ENCODE measurements at regions not wholly inside any gene's neighbourhood (a gene's known extent, or its start where the extent isn't known, plus 50 kb on each side); places are given as distances from the start of the nearest gene placed in this dataset.

DNA sequence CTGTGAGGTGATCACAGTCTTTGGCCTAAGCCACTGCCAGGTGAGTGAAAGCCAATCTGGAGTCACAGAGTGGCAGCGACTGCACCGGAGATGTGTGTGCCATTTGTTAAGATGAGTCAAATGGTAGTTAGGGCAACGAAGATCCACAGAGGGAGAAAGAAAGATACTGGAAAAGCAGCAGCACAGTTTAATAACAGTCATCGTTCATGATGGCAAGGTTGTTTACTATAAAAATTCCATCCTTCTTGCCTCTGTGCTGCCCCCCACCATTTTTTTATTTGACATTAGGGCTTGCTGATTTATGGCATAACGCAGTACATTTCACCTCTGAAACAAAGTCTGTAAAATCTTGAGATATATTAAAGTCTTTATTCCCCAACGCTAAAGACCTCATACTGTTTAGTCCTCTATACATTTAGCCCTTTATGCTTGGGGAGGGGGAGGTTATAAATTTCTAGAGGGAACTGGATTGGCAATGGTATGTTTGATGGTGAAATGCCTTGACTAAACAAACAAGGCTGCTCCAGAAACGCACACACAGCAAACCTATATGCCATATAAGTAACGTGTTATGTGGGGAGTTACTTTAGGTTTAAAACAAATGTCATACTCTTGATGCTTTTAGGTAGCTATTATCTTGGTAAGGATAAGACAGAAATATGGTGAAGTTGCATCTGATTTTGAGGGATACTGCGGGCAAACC lies 55.8 kb upstream of the ABL1 start:
- H3K4me3 ChIP-seq = no peak overlapping the region
- DNase-seq (no peak), ATAC-seq (no peak)
- TF ChIP-seq, protein P1, sequence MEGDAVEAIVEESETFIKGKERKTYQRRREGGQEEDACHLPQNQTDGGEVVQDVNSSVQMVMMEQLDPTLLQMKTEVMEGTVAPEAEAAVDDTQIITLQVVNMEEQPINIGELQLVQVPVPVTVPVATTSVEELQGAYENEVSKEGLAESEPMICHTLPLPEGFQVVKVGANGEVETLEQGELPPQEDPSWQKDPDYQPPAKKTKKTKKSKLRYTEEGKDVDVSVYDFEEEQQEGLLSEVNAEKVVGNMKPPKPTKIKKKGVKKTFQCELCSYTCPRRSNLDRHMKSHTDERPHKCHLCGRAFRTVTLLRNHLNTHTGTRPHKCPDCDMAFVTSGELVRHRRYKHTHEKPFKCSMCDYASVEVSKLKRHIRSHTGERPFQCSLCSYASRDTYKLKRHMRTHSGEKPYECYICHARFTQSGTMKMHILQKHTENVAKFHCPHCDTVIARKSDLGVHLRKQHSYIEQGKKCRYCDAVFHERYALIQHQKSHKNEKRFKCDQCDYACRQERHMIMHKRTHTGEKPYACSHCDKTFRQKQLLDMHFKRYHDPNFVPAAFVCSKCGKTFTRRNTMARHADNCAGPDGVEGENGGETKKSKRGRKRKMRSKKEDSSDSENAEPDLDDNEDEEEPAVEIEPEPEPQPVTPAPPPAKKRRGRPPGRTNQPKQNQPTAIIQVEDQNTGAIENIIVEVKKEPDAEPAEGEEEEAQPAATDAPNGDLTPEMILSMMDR (IDR thresholded peaks at IDR 0.05) = no peak
- no peaks in the 10 kb centered on the region for H3K36me3 ChIP-seq
- no peaks in the 10 kb centered on the region for H3K9me3 ChIP-seq
- no peaks in the 10 kb centered on the region for H3K27me3 ChIP-seq (ENCODE audit: low read depth)
- intact Hi-C loops (cut with DNase I) = no loop called here
- H3K27ac ChIP-seq = peak overlapping the region; percentile 80
- peaks cover 25% of the 10 kb centered on the region for H3K4me1 ChIP-seq

DNA sequence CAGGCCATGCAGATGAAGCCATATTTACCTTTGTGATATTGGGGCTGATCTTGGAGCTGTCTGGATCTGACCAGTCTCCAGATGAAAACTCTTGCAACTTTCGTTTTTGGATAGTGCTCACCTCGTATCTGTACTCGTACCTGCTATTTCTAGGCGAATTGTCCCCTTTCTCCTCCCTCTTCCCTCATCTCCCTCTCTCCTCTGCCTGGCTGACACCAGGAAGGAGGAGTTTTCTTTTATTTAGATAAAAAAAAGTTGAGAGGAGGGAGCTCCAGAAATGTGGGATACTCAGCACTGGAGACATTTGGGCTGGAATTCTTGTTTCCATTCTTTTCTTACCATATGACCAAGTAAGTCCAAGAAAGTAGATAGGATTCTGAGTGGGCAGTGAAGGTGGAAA lies 54.6 kb upstream of the ABL1 start:
- peak in 1 of 2 donors; percentile 30 for ATAC-seq
- Histone ChIP-seq H3K27me3 (ENCODE audit: low read depth) (no peaks in the 10 kb centered on the region), H3K36me3 (no peaks in the 10 kb centered on the region), H3K4me3 (peak overlapping the region; percentile 25), H3K4me1 (peaks cover 25% of the 10 kb centered on the region), H3K9me3 (no peaks in the 10 kb centered on the region), H3K27ac (peak overlapping the region; percentile 80)
- intact Hi-C loops (cut with DNase I) = no loop called here
- TF ChIP-seq, protein P1 (IDR thresholded peaks at IDR 0.05) = no peak
- DNase-seq = no peak

DNA sequence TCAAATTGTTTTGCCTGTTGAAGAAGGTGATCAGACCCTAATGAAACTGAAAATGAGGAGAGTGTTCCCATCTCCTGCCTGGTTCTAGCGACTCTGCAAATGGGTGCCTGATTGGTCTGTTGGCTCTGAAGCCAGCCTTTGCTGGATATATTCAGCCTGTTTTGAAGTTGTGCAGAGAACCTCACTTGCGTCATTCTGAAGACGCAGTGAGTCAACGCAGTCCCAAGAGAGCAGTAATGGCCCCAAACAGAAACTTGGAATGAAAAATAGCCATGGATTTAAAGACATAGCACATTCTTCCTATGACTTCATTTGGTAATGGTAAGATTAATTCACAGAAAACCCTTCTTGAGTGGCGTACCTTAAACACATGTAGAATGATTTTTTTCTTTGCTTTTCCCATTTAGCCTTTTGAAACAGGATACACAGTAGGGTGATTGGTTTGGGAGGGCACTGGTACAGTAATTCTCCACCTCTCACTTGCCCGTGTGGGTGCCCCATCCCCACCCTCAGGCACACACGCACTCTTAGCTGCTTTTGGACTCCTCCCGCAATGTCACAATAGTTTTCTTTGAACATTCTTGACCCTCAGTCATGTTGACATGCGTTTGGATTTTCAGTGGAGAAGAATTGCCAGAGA lies 54.1 kb upstream of the ABL1 start:
- H3K9me3 ChIP-seq = no peaks in the 10 kb centered on the region
- DNase-seq (no peak), ATAC-seq (peak; percentile 94 to 97)
- H3K4me1 ChIP-seq = peaks cover 25% of the 10 kb centered on the region
- TF ChIP-seq, protein P1 (IDR thresholded peaks at IDR 0.05) = no peak
- intact Hi-C loops (cut with DNase I) = no loop called here
- H3K36me3 ChIP-seq = no peaks in the 10 kb centered on the region
- H3K4me3 ChIP-seq = peak overlapping the region; percentile 25
- H3K27ac ChIP-seq = peak overlapping the region; percentile 80
- no peaks in the 10 kb centered on the region for H3K27me3 ChIP-seq (ENCODE audit: low read depth)

DNA sequence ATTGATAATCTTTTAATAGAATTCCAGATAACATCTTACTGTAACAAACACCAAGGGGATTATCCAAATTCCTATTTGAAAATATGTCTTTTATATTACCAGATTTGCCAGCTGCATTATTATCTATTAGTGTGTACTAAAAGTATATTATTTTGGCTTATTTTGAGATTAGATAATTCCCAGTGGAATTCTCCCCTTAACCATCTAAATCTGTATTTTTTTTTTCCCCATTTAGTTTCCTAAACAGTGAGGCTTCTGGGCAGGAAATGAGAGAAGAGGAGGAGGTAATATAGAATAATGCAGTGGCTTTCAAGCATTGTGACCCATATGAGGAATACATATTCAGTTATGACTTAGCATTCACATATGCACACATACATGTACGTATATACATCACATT lies 53.5 kb upstream of the ABL1 start:
- peaks cover 25% of the 10 kb centered on the region for H3K4me1 ChIP-seq
- DNase-seq (no peak), ATAC-seq (no peak)
- H3K36me3 ChIP-seq = no peaks in the 10 kb centered on the region
- TF ChIP-seq, protein P1 (IDR thresholded peaks at IDR 0.05) = no peak
- no peak overlapping the region for H3K4me3 ChIP-seq
- H3K27me3 ChIP-seq (ENCODE audit: low read depth) = no peaks in the 10 kb centered on the region
- no peaks in the 10 kb centered on the region for H3K9me3 ChIP-seq
- peak overlapping the region; percentile 80 for H3K27ac ChIP-seq
- intact Hi-C loops (cut with DNase I) = no loop called here

DNA sequence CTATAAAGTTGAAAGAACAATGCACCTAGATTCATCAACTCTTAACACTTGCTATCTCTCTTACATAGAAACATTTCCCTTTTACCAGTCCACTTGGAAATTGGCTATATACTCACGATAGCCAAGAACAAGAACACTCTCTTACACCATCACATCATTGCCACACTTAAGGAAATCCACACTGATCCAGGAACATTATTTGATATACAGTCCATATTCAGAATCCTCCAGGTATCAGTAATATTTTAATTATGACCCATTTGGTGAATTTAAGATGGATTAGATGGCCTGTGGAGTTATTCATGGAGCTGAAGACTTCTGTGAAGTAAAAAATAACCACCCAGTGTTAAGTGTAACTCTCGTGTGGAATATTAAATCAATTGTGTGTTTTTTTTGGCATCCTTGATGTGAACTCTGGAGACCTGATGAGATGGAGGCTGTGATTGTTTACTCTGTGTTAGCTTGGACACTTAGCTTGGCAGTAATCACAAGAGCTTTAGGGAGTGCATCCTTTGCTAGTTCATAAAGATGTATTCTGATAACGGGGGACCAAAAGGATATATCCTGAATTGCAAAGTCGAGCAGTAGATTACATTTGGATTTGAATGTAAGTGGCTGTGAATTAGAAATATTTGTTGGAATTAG lies 52.0 kb upstream of the ABL1 start:
- DNase-seq = no peak
- TF ChIP-seq, protein P1 (IDR thresholded peaks at IDR 0.05) = no peak
- Histone ChIP-seq H3K27ac (no peak overlapping the region), H3K27me3 (ENCODE audit: low read depth) (no peaks in the 10 kb centered on the region), H3K36me3 (no peaks in the 10 kb centered on the region), H3K4me1 (peaks cover 25% of the 10 kb centered on the region), H3K9me3 (no peaks in the 10 kb centered on the region), H3K4me3 (no peak overlapping the region)
- intact Hi-C loops (cut with DNase I) = no loop called here
- ATAC-seq = no peak
